Neural cell (in vitro differentiated cells): ENCODE measurements at regions not wholly inside any gene's neighbourhood (a gene's known extent, or its start where the extent isn't known, plus 50 kb on each side); places are given as distances from the start of the nearest gene placed in this dataset.

ENCODE experiments used
- CTCF ChIP-seq: fragments of 450-650 bp; IDR thresholded peaks from 2 replicates; pipeline ENCODE4 v1.5.1; 2014; ENCODE audit warnings: antibody characterized with exemption, mild to moderate bottlenecking, moderate library complexity; ENCODE audit not compliant: poor library complexity, severe bottlenecking
- EP300 ChIP-seq: fragments of 450-650 bp; conservative IDR thresholded peaks from 2 replicates; pipeline ENCODE4 v1.6.1; 2014; ENCODE audit warnings: antibody characterized with exemption, mild to moderate bottlenecking, moderate library complexity; ENCODE audit not compliant: poor library complexity, severe bottlenecking
- EZH2 ChIP-seq: fragments of 200-600, 300-800 bp; shearing (Covaris generic), sonication (generic); IDR thresholded peaks from 2 replicates; pipeline ENCODE4 v1.6.1; 2014; ENCODE audit warnings: antibody characterized with exemption, low read length, borderline replicate concordance, mild to moderate bottlenecking; ENCODE audit not compliant: insufficient read depth, poor library complexity, severe bottlenecking
- POLR2AphosphoS5 ChIP-seq: IDR thresholded peaks from 2 replicates; pipeline ENCODE4 v1.6.1; 2012
- REST ChIP-seq: IDR thresholded peaks from 2 replicates; pipeline ENCODE4 v1.6.1; 2012; ENCODE audit warnings: borderline replicate concordance
- TAF1 ChIP-seq: IDR thresholded peaks from 2 replicates; pipeline ENCODE4 v1.6.1; 2012; ENCODE audit warnings: low read depth

- TF ChIP-seq EP300: no peak
- TF ChIP-seq EZH2: no peak
- no peak for TF ChIP-seq REST
- no peak for TF ChIP-seq CTCF
- TF ChIP-seq POLR2AphosphoS5: no peak
- TF ChIP-seq TAF1: no peak
Observed at GRCh38 chr16:48047241-48047640, 108.6 kb downstream of the ABCC12 start.
